Gastroesophageal sphincter (tissue), 4 donors: ENCODE measurements at regions not wholly inside any gene's neighbourhood (a gene's known extent, or its start where the extent isn't known, plus 50 kb on each side); places are given as distances from the start of the nearest gene placed in this dataset.

ENCODE experiments used
- ATAC-seq: fragments of 150-250 bp; one replicate; pipeline ENCODE4 v1.9.1; 2016; ENCODE audit warnings: mild to moderate bottlenecking, moderate library complexity
- H3K27ac ChIP-seq, 4 donors: fragments of 200-600 bp; sonication (generic) in 3 of 4; 1 replicate in 3 of 4; 2 replicates in 1 of 4; pipeline ENCODE4 v1.5.1; 2016 to 2019
- H3K27me3 ChIP-seq: fragments of 200-600 bp; sonication (generic); one replicate; pipeline ENCODE4 v1.5.1; 2019
- H3K36me3 ChIP-seq, 2 donors: fragments of 200-600 bp; sonication (generic); one replicate each; pipeline ENCODE4 v1.5.1; 2019; ENCODE audit warnings: control low read depth in 1 of 2
- H3K4me1 ChIP-seq, 3 donors: fragments of 200-600 bp; sonication (generic); 1 replicate in 2 of 3; 2 replicates in 1 of 3; pipeline ENCODE4 v1.5.1; 2016 to 2019; ENCODE audit warnings: control low read depth in 2 of 3
- H3K4me3 ChIP-seq, 2 donors: fragments of 200-600 bp; sonication (generic); one replicate each; pipeline ENCODE4 v1.5.1; 2019; ENCODE audit warnings: mild to moderate bottlenecking in 1 of 2, moderate library complexity in 1 of 2
- H3K9me3 ChIP-seq, 3 donors: fragments of 200-600 bp; sonication (generic); one replicate each; pipeline ENCODE4 v1.5.1; 2017 to 2019; ENCODE audit warnings: control low read depth in 2 of 3
- EP300 ChIP-seq: sonication (generic); formaldehyde crosslinking; IDR thresholded peaks from one replicate; pipeline ENCODE4 v1.6.1; 2017; ENCODE audit warnings: antibody characterized with exemption, mild to moderate bottlenecking
- POLR2A ChIP-seq, 2 donors: fragments of 450-650 bp; IDR thresholded peaks; one replicate each; pipeline ENCODE4 v1.6.1; 2017; ENCODE audit warnings: antibody characterized with exemption in 2 of 2, mild to moderate bottlenecking in 2 of 2, moderate library complexity in 1 of 2
- POLR2AphosphoS5 ChIP-seq: sonication (generic); formaldehyde crosslinking; IDR thresholded peaks from one replicate; pipeline ENCODE4 v1.6.1; 2017; ENCODE audit warnings: antibody characterized with exemption
- WGBS, 2 donors: methylation state at CpG; one replicate each; pipeline ENCODE4 v1.1.5; 2018; ENCODE audit warnings: low coverage in 1 of 2; 5-methylcytosine and 5-hydroxymethylcytosine counted together
- TF ChIP-seq, protein P1 (sequence below), 4 experiments: fragments of 200-600 bp in 2 of 4; fragments of 450-650 bp in 2 of 4; sonication (generic) in 1 of 4; IDR thresholded peaks; one replicate each; pipeline ENCODE4 v1.5.1; 2017 to 2019; ENCODE audit warnings: antibody characterized with exemption in 4 of 4, mild to moderate bottlenecking in 2 of 4, moderate library complexity in 2 of 4

- Histone ChIP-seq H3K4me1 (peaks cover 0 to 3% (median 0%) of the 10 kb centered on the region in 3 donors), H3K36me3 (no peaks in the 10 kb centered on the region), H3K27me3 (no peaks in the 10 kb centered on the region), H3K9me3 (no peaks in the 10 kb centered on the region), H3K27ac (no peak overlapping the region), H3K4me3 (no peak overlapping the region)
- WGBS, 2 donors, result 67 to 83% methylated on average over 1 of the region's 1 CpG
- ATAC-seq, result no peak
- TF ChIP-seq POLR2AphosphoS5, result no peak
- TF ChIP-seq, protein P1, sequence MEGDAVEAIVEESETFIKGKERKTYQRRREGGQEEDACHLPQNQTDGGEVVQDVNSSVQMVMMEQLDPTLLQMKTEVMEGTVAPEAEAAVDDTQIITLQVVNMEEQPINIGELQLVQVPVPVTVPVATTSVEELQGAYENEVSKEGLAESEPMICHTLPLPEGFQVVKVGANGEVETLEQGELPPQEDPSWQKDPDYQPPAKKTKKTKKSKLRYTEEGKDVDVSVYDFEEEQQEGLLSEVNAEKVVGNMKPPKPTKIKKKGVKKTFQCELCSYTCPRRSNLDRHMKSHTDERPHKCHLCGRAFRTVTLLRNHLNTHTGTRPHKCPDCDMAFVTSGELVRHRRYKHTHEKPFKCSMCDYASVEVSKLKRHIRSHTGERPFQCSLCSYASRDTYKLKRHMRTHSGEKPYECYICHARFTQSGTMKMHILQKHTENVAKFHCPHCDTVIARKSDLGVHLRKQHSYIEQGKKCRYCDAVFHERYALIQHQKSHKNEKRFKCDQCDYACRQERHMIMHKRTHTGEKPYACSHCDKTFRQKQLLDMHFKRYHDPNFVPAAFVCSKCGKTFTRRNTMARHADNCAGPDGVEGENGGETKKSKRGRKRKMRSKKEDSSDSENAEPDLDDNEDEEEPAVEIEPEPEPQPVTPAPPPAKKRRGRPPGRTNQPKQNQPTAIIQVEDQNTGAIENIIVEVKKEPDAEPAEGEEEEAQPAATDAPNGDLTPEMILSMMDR (IDR thresholded peaks at IDR 0.05), result no peak
- no peak for TF ChIP-seq POLR2A (IDR thresholded peaks at IDR 0.05)
- TF ChIP-seq EP300, result no peak
Measured at GRCh38 chr4:14850455-14851097, 151.7 kb upstream of the CPEB2 start.

- no peak for ATAC-seq
- Histone ChIP-seq H3K36me3 (no peaks in the 10 kb centered on the region), H3K9me3 (no peaks in the 10 kb centered on the region), H3K4me3 (no peak overlapping the region), H3K4me1 (peaks cover 5 to 23% (median 7%) of the 10 kb centered on the region in 3 donors), H3K27ac (peak overlapping the region in 3 of 4 donors; percentile 28 to 57 (median 44)), H3K27me3 (no peaks in the 10 kb centered on the region)
- WGBS, 2 donors, result 73 to 79% methylated on average over 2 of the region's 2 CpGs
- TF ChIP-seq POLR2A (IDR thresholded peaks at IDR 0.05) (no peak), EP300 (no peak), POLR2AphosphoS5 (peak; percentile 64)
- TF ChIP-seq, protein P1 (IDR thresholded peaks at IDR 0.05), result no peak
Measured at GRCh38 chr4:14853176-14853943, 148.9 kb upstream of the CPEB2 start.

- Histone ChIP-seq H3K4me1 (peaks cover 5 to 28% (median 7%) of the 10 kb centered on the region in 3 donors), H3K27me3 (no peaks in the 10 kb centered on the region), H3K9me3 (no peaks in the 10 kb centered on the region), H3K4me3 (no peak overlapping the region), H3K36me3 (no peaks in the 10 kb centered on the region), H3K27ac (peak overlapping the region in 3 of 4 donors; percentile 61 to 73 (median 67))
- ATAC-seq, result no peak
- 67 to 70% methylated on average over 3 of the region's 4 CpGs for WGBS, 2 donors
- TF ChIP-seq EP300, result no peak
- TF ChIP-seq, protein P1 (IDR thresholded peaks at IDR 0.05), result no peak
- no peak for TF ChIP-seq POLR2AphosphoS5
- TF ChIP-seq POLR2A (IDR thresholded peaks at IDR 0.05), result no peak
Measured at GRCh38 chr4:14855719-14856061, 146.6 kb upstream of the CPEB2 start.

- TF ChIP-seq, protein P1 (IDR thresholded peaks at IDR 0.05), result no peak
- TF ChIP-seq POLR2AphosphoS5, result peak; percentile 89
- H3K36me3 ChIP-seq, result no peaks in the 10 kb centered on the region
- peaks cover 5 to 28% (median 7%) of the 10 kb centered on the region in 3 donors for H3K4me1 ChIP-seq
- H3K27ac ChIP-seq, result peak overlapping the region; percentile 19 to 73 (median 64)
- H3K4me3 ChIP-seq, result no peak overlapping the region
- peak; percentile 96 for ATAC-seq
- H3K27me3 ChIP-seq, result no peaks in the 10 kb centered on the region
- H3K9me3 ChIP-seq, result no peaks in the 10 kb centered on the region
- 24% methylated on average over 5 of the region's 5 CpGs; no CpG with 5 or more reads in 1 of the 2 donors for WGBS, 2 donors
Measured at GRCh38 chr4:14856062-14856933, 146.0 kb upstream of the CPEB2 start.
